ELF-1 (cell line): ENCODE measurements at regions not wholly inside any gene's neighbourhood (a gene's known extent, or its start where the extent isn't known, plus 50 kb on each side); places are given as distances from the start of the nearest gene placed in this dataset.
A peak's percentile ranks its signal among the peaks of the same experiment; 100 is the strongest.

ENCODE experiments used
- DNase-seq: peaks from one replicate; pipeline ENCODE4 v3.0.0-alpha.2; 2016; ENCODE audit warnings: low read depth, low spot score

DNA sequence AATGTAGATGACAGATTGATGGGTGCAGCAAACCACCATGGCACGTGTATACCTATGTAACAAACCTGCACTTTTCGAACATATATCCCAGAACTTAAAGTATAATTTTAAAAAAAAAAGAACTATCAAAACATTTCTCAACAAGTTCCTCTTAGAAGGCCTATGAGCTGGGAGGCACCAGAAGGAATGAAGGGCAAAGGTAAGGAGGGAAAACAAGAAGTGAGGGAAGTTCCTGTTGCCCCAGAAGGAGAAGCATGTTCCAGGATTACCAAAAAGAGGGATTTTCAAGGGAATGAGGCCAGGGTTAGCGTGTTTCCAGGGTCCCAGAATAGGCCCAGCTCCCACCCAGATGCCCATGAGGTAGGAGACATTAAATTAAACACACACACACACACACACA, 361.0 kb downstream of the SETD4 start:
- DNase-seq, result no peak

DNA sequence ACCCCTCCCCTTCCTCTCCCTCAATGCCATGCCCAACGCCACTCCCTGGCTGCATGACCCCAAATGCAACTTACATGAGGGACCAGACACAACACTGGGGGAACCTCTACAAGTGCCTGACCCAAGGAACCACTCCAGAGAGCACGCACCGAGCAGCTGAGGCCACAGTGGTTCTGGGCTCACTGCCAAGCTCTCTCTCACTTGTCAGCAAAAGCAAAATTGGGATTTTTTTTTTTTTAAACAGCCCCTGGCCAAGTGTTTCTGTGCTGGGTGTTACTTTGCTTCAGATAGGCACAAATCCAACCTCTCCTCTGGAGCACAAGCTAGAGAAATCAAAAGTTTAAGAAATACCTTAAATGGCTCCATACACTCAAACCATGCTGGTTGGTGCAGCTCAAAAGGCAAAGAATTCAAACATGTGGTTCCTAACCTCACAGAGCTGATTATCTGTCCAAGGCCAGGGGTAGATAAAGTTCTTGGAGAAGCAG, 363.0 kb downstream of the SETD4 start:
- no peak for DNase-seq

DNA sequence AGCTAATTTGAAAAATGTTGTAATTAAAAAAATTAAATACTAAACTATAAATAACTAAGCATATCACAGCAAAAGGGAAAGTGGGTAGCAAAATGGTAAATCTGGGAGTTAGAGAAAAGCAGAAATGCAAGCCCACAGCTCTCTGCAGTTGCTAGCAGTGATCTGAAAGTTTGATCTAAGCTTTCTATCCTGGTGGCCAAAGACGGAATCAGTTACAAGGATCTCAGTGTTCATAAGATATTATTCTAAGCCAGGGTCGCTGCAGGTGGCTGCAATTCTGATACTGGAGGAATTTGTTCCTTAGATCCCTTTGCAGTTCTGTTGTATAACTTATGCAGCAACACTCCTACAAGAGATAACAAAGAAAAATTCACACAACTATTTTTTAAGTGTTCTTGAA, 363.7 kb downstream of the SETD4 start:
- DNase-seq, result no peak

DNA sequence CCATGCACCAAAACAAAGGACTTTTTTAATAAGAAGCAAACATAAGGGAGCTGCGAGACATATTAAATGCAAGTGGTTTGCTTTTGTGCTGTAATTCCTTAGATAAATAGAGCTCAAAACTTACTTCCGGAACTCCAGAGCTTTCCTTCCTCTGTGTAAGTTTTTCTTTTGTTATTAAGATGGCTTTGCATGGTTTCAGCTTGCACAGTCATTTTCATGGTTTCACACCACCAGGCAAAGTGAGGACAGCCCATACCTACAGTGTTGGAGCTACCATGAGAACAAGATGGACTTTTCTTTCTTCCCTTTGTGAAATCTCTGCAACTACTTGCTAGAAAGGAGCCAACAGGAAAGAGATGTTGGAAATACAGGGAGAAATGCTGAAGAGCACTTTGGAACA, 368.0 kb downstream of the SETD4 start:
- no peak for DNase-seq

DNA sequence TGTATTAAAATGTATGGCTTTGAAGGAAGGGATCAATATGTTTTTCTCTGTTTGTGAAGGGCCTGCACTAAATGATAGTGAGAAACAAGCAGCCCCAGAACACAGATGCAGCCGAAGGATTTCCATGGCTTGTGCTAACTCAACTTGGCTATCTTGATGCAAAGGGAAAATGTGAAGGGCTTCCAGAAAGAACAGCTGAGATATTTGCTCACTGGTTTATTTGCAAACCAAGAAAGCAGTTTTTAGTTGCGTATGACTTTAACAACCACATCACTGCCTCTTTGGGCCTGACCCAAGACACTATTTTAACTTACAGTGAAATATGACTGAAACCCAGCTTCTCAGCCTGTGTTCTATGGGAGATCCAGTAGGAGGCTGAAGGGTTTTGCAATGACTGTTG, 369.9 kb downstream of the SETD4 start:
- DNase-seq, result no peak

DNA sequence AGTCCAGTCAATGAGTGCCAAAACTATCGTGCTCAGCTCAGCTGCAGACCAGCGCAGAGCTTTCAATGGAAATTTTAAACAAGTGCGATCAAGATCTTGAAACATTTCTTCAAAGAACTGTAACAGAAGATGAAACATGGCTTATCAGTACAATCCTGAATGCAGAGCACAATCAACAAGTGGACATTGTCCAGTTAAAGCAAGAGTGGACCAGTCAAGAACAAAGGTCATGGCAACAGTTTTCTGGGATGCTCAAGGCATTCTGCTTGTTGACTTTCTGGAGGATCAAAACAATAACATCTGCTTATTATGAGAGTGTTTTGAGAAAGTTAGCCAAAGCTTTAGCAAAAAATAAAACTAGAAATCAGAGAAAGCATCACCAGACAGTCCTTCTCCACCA, 374.2 kb downstream of the SETD4 start:
- no peak for DNase-seq

DNA sequence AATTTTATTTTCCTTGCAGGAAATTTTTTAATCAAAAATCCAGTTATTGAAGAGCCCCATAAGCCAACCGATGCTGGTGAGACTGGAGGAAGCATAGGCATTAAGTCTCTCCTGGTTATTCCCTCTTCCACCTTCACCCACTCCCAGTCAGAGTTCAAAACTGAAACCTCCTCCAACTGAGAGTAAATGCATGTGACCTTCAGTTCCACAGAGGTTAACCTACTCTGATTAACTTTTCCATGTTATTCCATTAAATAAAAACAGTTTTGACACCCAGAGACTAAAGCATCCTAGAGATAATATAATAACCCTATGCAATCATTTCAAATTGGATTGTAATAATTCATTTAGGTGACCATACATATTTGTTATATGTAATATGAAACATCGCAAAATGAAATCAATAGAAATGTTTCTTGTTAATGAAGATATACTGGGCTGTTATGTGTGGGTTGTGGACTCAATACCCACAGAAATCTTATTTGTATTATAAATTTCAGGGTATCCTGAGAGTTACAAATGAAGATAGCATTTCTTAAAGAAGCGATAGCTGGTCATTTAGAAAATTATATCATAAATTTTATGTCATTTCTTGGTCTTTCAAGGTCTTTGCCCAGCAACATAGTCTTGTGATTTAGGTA, 376.5 kb downstream of the SETD4 start:
- DNase-seq, result no peak

DNA sequence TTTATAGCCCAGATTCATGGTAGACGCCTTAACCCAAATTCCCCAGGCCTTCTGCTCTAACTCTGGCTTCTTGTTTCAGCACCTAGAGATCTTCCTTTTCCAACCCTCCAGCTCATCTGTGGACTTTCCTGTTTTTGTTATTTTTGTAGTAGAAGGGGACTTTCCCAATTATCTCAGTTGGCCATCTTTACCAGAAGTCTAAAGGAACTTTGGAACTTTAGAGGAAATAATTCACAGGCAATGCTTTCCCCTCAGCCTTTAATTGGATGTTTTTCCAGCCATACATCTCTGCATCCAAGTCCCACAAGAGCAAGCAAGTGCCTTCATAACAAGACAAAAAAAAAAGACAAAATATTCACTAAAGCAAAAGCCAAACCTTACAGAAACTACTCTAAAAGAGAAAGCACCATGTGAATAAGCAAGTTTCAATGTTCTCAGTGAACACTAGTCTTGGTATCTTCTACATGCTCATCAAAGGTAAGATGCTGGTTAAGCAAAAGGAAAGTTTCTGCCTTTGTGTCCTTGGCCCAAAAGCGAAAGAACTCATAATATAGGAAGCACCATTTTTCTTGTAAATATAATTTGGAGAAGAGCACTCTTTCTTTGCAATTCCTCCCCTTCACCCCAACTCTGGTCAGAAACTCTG, 377.3 kb downstream of the SETD4 start:
- no peak for DNase-seq

DNA sequence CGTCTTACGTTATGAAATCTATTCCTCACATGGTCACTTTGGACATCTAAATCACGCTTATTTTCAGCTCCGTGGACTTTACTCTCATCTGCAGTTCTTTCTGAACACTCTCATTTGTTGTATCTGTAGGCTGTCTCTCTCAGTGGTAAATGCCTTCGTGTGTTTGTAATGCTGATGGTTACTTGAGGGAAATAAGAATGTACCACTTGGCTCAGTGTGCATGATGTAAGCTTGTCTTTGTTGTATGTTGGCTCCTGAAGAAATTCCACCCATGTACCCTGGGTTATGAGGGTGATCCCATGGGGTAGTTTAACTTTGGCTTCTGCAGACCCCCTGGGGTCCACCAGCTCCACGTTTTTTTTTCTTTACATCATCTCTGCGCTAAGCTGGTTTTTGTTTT, 378.4 kb downstream of the SETD4 start:
- no peak for DNase-seq

DNA sequence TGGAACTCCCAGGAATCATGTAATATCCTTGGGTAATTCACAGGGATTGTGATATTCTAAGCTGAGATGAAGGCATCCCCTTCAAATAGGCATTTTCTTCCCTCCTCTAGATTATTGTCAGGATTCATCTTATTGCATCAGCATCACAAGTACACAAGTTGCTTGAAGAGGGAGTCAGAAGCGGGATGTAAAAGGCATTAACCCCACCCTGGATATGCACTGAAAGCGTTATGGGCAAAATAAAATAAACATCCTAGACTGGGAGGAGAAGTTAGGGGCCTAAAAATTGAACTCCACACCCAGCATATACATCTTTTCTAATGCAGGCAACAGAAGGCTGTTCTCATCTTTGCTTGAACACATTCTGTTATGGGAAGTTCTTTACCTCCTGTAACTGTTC, 381.2 kb downstream of the SETD4 start:
- no peak for DNase-seq

DNA sequence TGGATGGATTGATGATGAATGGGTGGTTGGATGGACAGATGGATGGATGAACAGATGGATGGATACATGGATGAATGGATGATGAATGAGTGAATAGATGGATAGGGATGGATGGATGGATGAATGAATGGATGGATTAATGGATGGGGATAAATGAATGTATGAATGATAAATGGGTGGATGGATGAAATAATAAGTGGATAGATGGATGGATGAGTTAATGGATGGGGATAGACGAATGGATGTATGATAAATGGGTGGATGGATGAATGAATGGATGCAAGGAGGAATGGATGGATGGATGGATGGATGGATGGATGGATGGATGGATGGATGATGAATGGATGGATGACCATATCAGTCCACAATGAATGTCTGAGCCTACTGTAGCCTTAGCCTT, 381.9 kb downstream of the SETD4 start:
- no peak for DNase-seq

DNA sequence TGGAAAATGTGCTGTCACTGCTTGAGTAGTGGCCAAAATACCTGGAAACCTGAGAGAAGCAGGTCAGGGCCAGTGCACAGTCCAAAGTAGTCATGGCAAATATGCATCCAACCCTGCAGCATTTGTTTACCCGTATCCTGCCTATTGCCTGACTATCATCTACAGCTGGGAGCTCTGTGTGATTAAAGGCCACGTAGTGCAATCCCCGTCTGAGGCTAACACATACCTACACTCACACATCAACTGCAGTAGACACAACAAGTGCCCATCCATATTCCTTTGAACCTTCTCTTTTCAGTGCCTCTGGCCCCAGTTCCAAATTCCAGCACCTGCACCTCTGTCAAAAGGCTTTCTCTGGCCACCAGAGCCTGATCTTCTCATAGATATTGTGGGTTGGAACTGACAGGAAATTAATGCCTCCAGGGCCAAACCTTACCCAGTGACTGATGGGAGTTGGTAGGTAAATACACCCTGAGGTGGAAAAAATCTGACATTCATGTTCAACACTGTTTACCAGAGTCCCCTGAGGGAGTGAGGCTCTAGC, 383.0 kb downstream of the SETD4 start:
- peak; percentile 16 for DNase-seq

DNA sequence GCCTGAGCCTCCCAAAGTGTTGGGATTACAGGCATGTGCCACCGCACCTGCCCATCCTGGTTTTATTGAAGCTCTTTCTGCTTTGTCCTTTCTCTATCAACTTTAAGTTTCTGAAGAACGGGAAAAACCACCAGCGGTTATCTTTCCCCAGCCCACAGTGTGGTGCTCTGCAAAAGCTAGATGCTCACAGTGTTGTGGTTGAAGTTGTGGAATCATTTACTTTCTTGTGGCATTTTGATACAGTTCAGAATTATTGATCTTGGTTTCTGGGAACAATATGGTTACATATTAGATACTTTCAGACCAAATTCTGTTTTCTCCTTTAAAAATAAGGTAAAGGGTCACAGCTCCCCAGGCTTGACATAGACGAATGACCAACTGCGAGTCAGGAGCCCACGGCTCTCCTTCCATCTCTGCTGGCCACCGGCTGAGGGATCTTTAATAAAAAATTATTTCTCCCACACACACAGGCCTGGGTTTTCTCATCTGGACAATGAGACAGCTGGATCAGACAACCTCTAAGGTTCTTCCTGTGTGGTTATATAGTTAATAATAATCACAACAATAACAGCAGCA, 385.3 kb downstream of the SETD4 start:
- no peak for DNase-seq

DNA sequence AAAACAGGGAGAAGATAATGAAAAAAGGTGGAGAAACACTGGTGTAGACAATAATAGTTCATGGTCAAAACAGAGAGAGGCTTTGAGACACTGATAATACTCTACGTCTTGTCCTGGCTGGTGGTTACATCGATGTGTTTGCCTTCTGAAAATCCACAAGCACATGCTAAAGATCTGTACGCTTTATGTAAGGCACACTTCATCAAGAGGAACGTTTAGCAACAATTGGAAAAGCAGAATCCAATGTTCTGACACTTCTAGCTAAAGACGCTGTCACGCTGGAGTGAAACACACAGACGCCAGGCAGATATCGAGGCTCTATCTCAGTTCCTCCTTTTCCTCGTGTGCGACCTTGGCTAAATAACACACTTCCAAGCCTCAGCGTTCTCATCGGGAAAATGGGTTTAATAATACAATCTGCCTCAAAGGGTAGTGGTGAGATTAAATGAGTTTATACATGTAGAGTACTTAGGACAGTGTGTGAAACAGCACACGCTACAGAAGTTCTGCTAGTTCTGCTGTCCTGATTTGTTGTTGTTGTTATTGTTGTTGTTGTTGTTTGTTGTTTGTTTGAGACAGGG, 386.1 kb downstream of the SETD4 start:
- DNase-seq, result no peak

DNA sequence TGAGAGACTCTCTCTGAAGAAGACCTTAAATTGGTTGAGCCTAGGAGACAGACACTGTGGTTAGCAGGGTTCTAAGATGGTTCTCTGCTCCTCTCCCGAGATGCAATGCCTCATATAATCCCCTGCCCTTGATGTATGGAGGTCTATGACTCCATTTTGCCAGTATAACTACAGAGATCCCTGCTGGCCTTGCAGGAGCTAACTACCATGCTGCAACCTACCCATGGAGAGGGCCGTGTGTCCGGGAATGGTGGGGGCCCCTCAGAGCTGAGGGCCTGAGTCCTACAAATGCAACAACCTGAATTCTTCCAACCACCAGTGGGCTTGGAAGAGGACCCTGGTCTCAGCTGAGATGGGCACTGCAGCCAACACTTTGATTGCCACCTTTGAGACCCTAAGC, 388.0 kb downstream of the SETD4 start:
- no peak for DNase-seq

DNA sequence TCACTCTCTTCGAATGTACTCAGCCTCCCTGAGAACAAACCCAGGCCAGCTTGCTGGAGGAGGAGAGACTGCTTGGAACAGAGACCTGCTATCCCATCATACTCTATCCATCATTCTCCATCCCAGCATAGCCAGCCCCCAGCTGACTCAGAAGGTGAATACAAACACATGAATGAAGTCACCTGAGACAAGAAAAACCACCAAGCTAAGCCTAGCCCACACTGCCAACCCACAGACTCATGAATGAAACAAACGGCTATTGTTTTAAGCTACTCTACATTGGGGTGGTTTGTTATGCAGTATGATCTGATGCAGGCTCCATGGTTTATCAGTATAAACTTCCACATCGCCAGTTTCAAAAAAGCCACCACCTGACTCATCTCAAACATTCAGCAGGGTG, 395.6 kb downstream of the SETD4 start:
- DNase-seq, result no peak

DNA sequence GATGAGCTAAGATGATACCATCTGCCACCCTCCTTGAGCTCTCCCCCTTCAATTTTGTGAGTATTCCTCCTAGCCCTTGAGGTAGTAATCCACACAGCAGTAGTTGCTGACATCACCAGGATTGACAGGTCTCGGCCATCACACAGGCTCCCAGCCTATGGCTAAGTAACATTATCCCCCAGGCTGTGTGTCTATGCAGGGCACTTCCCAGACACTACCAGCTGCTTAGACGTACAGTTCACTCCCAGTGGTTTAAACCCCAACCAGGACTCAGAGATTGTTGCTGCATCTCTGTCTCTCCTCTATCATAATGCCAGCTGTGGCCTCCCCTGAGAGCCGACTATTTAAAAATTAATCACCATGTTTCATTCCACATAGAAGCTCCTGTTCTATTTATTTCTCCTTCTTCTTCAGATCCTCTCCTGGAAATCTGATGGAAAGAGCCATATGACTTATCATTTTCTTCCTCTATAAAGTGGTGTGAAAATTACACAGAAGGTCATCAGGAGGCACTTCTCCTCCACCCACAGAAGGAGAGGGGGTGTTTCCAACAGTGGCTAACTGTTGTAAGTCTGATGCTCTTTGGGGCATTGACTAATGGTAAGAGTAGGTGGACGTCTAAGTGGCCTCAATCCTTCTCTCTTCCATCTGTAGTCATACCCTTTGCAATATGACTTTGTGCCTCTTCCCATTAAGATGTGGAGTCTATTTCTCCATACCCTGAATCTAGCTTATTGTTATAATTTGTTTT, 396.3 kb downstream of the SETD4 start:
- no peak for DNase-seq

DNA sequence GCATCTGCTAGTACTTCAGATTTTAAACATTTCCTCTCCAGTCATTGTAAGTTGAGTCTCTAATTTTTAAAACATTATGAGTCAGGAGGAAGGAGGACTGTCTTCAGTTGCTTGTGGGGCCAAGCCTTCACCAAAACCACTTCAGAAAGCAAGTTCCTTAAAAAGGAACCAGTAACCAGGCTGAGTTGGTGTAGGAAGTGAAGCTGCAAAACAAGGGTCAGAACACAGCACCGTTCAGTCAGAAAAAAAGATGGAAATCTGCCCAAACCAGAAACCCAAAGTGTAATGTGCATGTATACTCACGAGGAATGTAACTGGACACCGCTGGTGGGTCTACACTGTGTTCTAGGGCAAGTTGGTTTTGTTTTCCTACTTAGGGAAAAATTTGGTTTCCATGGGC, 402.1 kb downstream of the SETD4 start:
- DNase-seq, result no peak

DNA sequence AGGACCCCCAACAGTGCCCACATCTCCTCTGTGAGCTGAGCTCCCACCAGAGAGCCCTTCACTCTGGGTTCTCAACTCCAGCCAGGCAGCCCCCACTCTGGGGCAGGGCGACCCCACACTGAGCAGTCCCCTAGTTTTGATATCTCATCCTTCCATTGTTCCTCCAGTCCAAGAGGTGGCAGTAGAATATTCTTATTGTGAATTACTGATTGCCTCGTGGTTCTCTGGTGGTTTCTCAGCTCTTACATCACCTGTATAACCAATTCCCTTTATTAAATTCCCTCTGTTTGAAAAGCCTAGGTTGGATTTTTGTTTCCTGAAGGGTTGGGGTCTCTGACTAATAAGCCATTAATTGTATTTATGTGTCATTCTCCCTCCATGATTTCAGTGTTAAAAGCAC, 407.5 kb downstream of the SETD4 start:
- DNase-seq, result no peak

DNA sequence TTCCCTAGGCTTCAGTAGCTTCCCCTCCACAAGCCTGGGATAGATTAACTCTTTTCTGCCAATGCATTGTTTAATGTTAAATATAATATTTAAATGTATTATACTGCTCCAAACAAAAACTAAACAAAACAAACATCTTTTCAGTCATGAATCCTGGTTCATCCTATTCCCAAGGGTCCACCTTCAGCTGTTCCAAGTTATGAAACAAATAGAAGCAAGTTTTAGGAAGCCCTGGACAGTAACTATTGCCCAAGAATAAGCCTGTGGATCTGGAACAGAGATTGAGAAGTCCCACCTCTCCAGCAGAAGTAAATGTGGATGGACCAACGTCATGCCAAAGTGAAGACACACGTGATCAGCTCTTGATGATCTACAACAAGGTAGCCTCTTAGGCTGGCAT, 408.1 kb downstream of the SETD4 start:
- DNase-seq, result no peak

DNA sequence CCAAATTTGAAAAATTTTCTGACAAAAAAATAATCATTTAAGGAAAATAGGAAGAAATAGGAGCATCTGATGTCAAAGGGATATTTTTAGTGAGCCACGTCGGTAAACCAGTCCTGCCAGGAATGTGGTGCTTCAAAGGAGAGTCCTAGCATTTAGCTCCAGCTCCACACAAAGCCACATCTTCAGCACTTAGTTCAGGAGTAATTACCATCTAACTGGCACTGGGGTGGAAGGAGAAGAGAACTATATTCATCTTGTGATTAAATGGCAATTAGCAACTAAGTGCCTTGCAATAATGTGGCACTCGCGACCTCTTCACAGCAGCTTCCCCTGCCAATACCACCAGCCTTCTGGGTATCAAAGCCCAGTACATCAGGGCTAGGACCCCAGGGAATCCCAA, 409.1 kb downstream of the SETD4 start:
- DNase-seq, result no peak

DNA sequence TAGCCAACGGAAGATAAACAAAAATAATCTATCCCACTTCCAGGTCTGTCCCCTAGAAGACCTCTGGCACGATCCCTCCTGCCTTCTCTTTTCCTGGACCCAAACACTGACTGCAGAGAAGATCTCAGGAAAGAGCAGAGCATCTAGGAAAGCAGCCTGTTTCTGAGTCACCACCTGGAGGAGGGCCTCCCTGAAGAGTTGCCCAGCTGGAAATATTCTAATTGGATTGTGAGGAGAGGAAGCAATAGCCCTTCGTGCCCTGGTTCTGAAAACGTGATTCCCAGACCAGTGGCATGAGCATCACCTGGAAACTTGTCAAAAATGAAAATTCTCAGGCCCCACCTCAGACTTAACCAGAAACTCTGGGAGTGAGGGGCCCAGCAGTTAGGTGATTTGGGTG, 411.1 kb downstream of the SETD4 start:
- no peak for DNase-seq
